Gastrocnemius medialis (tissue), 4 donors: ENCODE measurements at regions not wholly inside any gene's neighbourhood (a gene's known extent, or its start where the extent isn't known, plus 50 kb on each side); places are given as distances from the start of the nearest gene placed in this dataset.

Experiments
- ATAC-seq, 2 donors: fragments of 150-250 bp; one replicate each; pipeline ENCODE4 v1.9.1; 2016
- DNase-seq, 2 donors: peaks; one replicate each; pipeline ENCODE4 v3.0.0-alpha.2; 2019
- H3K27ac ChIP-seq, 4 donors: fragments of 200-600 bp; sonication (generic); 1 replicate in 1 of 4; 2 replicates in 3 of 4; pipeline ENCODE4 v1.5.1; 2016 to 2018; ENCODE audit warnings: mild to moderate bottlenecking in 2 of 4, moderate library complexity in 1 of 4
- H3K27me3 ChIP-seq, 3 donors: fragments of 200-600 bp; sonication (generic) in 2 of 3; 1 replicate in 1 of 3; 2 replicates in 2 of 3; pipeline versions ENCODE4 v1.5.1 to v1.6.0; 2016 to 2019; ENCODE audit warnings: mild to moderate bottlenecking in 1 of 3, moderate library complexity in 1 of 3
- H3K36me3 ChIP-seq, 2 donors: fragments of 200-600 bp; sonication (generic) in 1 of 2; one replicate each; pipeline ENCODE4 v1.5.1; 2017 to 2018
- H3K4me1 ChIP-seq, 2 donors: fragments of 200-600 bp; sonication (generic) in 1 of 2; one replicate each; pipeline ENCODE4 v1.5.1; 2016 to 2017; ENCODE audit warnings: mild to moderate bottlenecking in 2 of 2
- H3K4me3 ChIP-seq, 4 donors: fragments of 200-600 bp; sonication (generic) in 3 of 4; 1 replicate in 1 of 4; 2 replicates in 3 of 4; pipeline ENCODE4 v1.5.1; 2016 to 2019; ENCODE audit warnings: mild to moderate bottlenecking in 2 of 4
- H3K9me3 ChIP-seq, 3 donors: fragments of 200-600 bp; sonication (generic) in 2 of 3; 1 replicate in 1 of 3; 2 replicates in 2 of 3; pipeline ENCODE4 v1.5.1; 2016 to 2019
- CTCF ChIP-seq, 5 experiments: fragments of 450-650 bp in 3 of 5; fragments of 200-600 bp in 2 of 5; sonication (generic) in 2 of 5; IDR thresholded peaks in 4 of 5; conservative IDR thresholded peaks in 1 of 5; 1 replicate in 4 of 5; 2 replicates in 1 of 5; pipeline ENCODE4 v1.5.1; 2016 to 2019; ENCODE audit warnings: antibody characterized with exemption in 5 of 5, mild to moderate bottlenecking in 3 of 5, moderate library complexity in 3 of 5
- POLR2A ChIP-seq, 2 donors: fragments of 450-650 bp; IDR thresholded peaks; one replicate each; pipeline ENCODE4 v1.6.1; 2017; ENCODE audit warnings: antibody characterized with exemption in 2 of 2, mild to moderate bottlenecking in 2 of 2, moderate library complexity in 2 of 2
- in situ Hi-C, 4 donors: fragments of 200-750 bp; cut with MboI; loops; one replicate each; pipeline versions ENCODE4 v1.15.0 to v1.8.0; 2017; ENCODE audit warnings: low sequenced_read_pairs in 4 of 4
- intact Hi-C: fragments of 100-400 bp; cut with DNase I; formaldehyde crosslinking; loops from one replicate; pipeline ENCODE4 v1.15.1; 2023; ENCODE audit warnings: low total_unique reads

- in situ Hi-C loops, result no loop called here
- TF ChIP-seq CTCF (IDR thresholded peaks at IDR 0.05 in 4 of 5, conservative IDR thresholded peaks at IDR 0.05 in 1 of 5), result no peak
- TF ChIP-seq POLR2A (IDR thresholded peaks at IDR 0.05), result no peak
- Histone ChIP-seq H3K4me3 (no peak overlapping the region), H3K36me3 (no peaks in the 10 kb centered on the region), H3K4me1 (no peaks in the 10 kb centered on the region), H3K27ac (no peak overlapping the region), H3K27me3 (no peaks in the 10 kb centered on the region), H3K9me3 (no peaks in the 10 kb centered on the region)
- DNase-seq (no peak), ATAC-seq (no peak)
- intact Hi-C loops, result no loop called here
Observed at GRCh38 chr4:103938488-103938887, 218.7 kb upstream of the TACR3 start.

GRCh38 chr4:103936653-103937145 is 216.9 kb upstream of the TACR3 start:
- Histone ChIP-seq H3K27ac (no peak overlapping the region), H3K4me1 (no peaks in the 10 kb centered on the region), H3K9me3 (no peaks in the 10 kb centered on the region), H3K4me3 (no peak overlapping the region), H3K27me3 (no peaks in the 10 kb centered on the region), H3K36me3 (no peaks in the 10 kb centered on the region)
- DNase-seq (no peak), ATAC-seq (no peak)
- TF ChIP-seq POLR2A (IDR thresholded peaks at IDR 0.05) (no peak), CTCF (IDR thresholded peaks at IDR 0.05 in 4 of 5, conservative IDR thresholded peaks at IDR 0.05 in 1 of 5) (no peak)
- intact Hi-C loops (no loop called here), in situ Hi-C loops (no loop called here)

GRCh38 chr4:103934178-103934789 is 214.5 kb upstream of the TACR3 start:
- no peak for ATAC-seq
- intact Hi-C loops (no loop called here), in situ Hi-C loops (no loop called here)
- TF ChIP-seq CTCF (IDR thresholded peaks at IDR 0.05 in 4 of 5, conservative IDR thresholded peaks at IDR 0.05 in 1 of 5) (peak; percentile 18 to 67 (median 32)), POLR2A (IDR thresholded peaks at IDR 0.05) (no peak)
- Histone ChIP-seq H3K9me3 (no peaks in the 10 kb centered on the region), H3K4me1 (no peaks in the 10 kb centered on the region), H3K27me3 (no peaks in the 10 kb centered on the region), H3K27ac (no peak overlapping the region), H3K36me3 (no peaks in the 10 kb centered on the region), H3K4me3 (no peak overlapping the region)
- DNase-seq, result no peak

GRCh38 chr4:103928370-103928769 is 208.6 kb upstream of the TACR3 start:
- DNase-seq (no peak), ATAC-seq (no peak)
- in situ Hi-C loops, result no loop called here
- intact Hi-C loops, result no loop called here
- H3K9me3 ChIP-seq, result no peaks in the 10 kb centered on the region
- no peak overlapping the region for H3K27ac ChIP-seq
- H3K36me3 ChIP-seq, result no peaks in the 10 kb centered on the region
- TF ChIP-seq CTCF (IDR thresholded peaks at IDR 0.05 in 4 of 5, conservative IDR thresholded peaks at IDR 0.05 in 1 of 5) (no peak), POLR2A (IDR thresholded peaks at IDR 0.05) (no peak)
- no peak overlapping the region for H3K4me3 ChIP-seq
- H3K4me1 ChIP-seq, result no peaks in the 10 kb centered on the region
- no peaks in the 10 kb centered on the region for H3K27me3 ChIP-seq

GRCh38 chr4:103923551-103923950 is 203.8 kb upstream of the TACR3 start:
- ATAC-seq, result no peak

More at GRCh38 chr4:103923551-103923950, 203.8 kb upstream of the TACR3 start:
- Histone ChIP-seq H3K36me3 (no peaks in the 10 kb centered on the region), H3K4me3 (no peak overlapping the region), H3K4me1 (no peaks in the 10 kb centered on the region), H3K27ac (no peak overlapping the region), H3K9me3 (no peaks in the 10 kb centered on the region), H3K27me3 (no peaks in the 10 kb centered on the region)
- TF ChIP-seq POLR2A (IDR thresholded peaks at IDR 0.05) (no peak), CTCF (IDR thresholded peaks at IDR 0.05 in 4 of 5, conservative IDR thresholded peaks at IDR 0.05 in 1 of 5) (no peak)
- intact Hi-C loops, result no loop called here
- no peak for DNase-seq
- in situ Hi-C loops, result no loop called here
